Skeletal muscle satellite cell (primary cell): ENCODE measurements at regions not wholly inside any gene's neighbourhood (a gene's known extent, or its start where the extent isn't known, plus 50 kb on each side); places are given as distances from the start of the nearest gene placed in this dataset.

Experiments
- H3K27me3 ChIP-seq: 2 replicates; pipeline ENCODE4 v1.7.0; 2013; ENCODE audit warnings: low read length; ENCODE audit not compliant: control insufficient read depth, insufficient read depth
- H3K36me3 ChIP-seq: 2 replicates; pipeline ENCODE4 v1.7.0; 2013; ENCODE audit warnings: mild to moderate bottlenecking, control low read depth, low read length; ENCODE audit not compliant: insufficient read depth
- H3K4me1 ChIP-seq: 2 replicates; pipeline ENCODE4 v1.7.0; 2013; ENCODE audit warnings: low read length; ENCODE audit not compliant: control insufficient read depth, insufficient read depth
- H3K4me2 ChIP-seq: 2 replicates; pipeline ENCODE4 v1.7.0; 2013; ENCODE audit warnings: mild to moderate bottlenecking, low read length
- H3K4me3 ChIP-seq: 2 replicates; pipeline ENCODE4 v1.7.0; 2013; ENCODE audit warnings: low read length
- H3K9ac ChIP-seq: 2 replicates; pipeline ENCODE4 v1.7.0; 2013; ENCODE audit warnings: mild to moderate bottlenecking, low read depth, low read length, moderate library complexity
- H3K9me3 ChIP-seq: replicated peaks from 2 replicates; pipeline ENCODE4 v1.7.0; 2013; ENCODE audit warnings: mild to moderate bottlenecking, control low read depth, low read length

DNA sequence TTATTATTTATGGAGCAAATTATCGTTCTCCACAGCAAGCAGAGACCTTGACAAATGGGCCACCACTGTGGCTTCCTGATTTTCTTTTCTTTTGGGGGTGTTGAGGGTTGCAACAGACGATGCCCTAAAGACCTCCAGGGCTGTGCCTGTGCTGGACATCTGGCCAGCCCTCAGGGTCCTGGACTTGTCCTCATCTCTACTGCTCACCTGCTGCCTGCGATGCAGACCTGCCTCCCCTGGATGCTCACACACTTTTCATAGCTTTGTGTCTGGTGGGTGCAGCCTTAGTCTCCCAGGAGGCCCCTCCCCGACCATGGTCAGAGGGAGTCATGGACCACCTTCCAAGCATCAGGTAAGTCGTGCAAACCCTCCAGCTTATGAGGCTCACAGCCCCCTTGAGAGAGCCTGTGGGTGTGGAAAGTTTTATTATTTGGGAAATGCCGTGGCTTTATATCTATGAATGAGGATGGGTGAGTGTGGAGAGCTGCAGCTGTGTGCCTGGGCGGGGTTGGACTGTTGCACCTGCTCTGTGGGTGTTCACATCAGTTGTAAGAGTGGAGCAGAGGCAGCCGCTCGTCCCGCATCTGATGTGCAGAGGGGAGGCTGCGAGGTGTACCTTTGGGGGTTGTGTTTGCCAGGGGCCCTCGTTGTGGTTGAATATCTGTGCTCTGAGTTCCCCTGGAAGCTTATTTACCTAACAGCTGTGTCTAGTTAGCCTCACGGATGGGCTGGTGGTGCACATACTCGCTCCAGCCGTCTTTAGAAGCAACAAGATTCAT is 126.3 kb upstream of the IRX4 start:
- Histone ChIP-seq H3K4me2 (no peak overlapping the region), H3K9me3 (no peaks in the 10 kb centered on the region), H3K4me3 (no peak overlapping the region), H3K4me1 (no peaks in the 10 kb centered on the region), H3K9ac (no peak overlapping the region), H3K36me3 (no peaks in the 10 kb centered on the region), H3K27me3 (peaks cover 33% of the 10 kb centered on the region)

DNA sequence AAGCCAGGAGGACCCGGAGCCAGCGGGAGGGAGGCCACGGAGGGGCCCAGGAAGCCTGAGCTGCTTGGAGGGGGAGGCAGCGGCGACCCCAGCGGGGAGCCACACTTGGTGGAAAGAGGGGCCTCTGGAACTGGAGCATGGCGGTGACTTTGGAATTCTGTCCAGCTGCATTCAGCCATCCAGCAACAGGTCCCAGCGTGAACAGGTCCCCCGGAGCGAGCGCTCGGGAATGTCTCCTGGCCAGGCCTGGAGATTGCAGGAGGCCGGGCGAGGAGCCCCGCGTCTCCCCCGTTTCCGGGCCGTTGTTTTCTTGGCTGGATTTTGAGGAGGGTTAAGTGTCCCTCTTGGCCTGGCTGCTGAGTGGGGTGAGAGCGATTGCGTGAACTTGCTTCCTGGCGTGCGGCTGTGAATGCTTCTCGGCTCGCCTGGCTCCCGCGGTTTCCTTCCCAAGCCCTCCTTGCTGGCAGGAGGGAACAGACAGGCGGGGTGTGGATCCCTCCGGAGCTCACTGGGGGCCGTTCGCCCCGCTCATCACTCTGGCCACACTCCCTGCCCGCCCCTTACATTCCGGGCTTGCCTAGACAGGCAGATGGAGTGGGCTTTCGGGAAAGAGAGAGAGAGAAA is 125.3 kb upstream of the IRX4 start:
- no peaks in the 10 kb centered on the region for H3K9me3 ChIP-seq
- peaks cover 33% of the 10 kb centered on the region for H3K27me3 ChIP-seq
- no peak overlapping the region for H3K4me3 ChIP-seq
- H3K36me3 ChIP-seq, result no peaks in the 10 kb centered on the region
- H3K4me2 ChIP-seq, result peak overlapping the region; percentile 29
- H3K4me1 ChIP-seq, result no peaks in the 10 kb centered on the region
- no peak overlapping the region for H3K9ac ChIP-seq

DNA sequence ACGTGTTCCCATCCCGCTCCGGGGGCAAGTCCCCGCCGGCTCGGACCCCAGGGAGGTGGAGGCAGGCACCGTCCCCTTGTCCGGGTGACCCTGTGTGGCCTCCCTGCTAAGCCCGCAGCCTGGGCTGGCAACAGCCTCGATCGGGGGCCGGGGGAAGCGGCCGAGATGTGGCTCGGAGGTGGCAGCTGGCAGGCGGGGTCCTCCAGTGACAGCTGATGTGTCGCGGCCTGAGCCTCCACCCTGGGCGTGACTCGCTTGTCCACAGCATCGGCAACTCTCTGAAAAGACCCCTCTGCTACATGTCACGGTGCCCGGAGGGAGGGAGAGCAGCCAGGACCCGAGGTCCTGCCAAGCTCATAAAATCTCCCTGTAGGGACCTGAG is 124.8 kb upstream of the IRX4 start:
- Histone ChIP-seq H3K9ac (no peak overlapping the region), H3K4me3 (no peak overlapping the region), H3K4me2 (no peak overlapping the region), H3K9me3 (no peaks in the 10 kb centered on the region), H3K4me1 (no peaks in the 10 kb centered on the region), H3K36me3 (no peaks in the 10 kb centered on the region), H3K27me3 (peaks cover 32% of the 10 kb centered on the region)

DNA sequence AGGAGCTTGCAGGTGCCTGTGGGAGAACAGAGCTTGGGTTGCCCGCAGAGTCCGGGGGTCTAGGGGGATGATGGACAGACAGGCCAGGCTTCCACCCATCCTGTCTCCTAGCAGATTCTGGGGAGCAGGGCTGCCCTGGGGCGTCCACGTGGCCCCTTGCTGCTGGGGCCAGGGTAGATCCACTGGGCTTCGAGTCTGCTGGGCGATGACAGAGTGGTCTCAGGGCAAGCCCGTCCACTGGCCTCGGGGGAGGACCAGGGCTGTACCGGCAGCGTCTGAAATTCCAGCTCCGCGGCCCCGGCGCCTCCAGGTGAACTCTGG is 124.2 kb upstream of the IRX4 start:
- H3K9ac ChIP-seq, result no peak overlapping the region
- no peaks in the 10 kb centered on the region for H3K4me1 ChIP-seq
- H3K4me3 ChIP-seq, result no peak overlapping the region
- H3K9me3 ChIP-seq, result no peaks in the 10 kb centered on the region
- peaks cover 27% of the 10 kb centered on the region for H3K27me3 ChIP-seq
- no peaks in the 10 kb centered on the region for H3K36me3 ChIP-seq
- H3K4me2 ChIP-seq, result no peak overlapping the region

DNA sequence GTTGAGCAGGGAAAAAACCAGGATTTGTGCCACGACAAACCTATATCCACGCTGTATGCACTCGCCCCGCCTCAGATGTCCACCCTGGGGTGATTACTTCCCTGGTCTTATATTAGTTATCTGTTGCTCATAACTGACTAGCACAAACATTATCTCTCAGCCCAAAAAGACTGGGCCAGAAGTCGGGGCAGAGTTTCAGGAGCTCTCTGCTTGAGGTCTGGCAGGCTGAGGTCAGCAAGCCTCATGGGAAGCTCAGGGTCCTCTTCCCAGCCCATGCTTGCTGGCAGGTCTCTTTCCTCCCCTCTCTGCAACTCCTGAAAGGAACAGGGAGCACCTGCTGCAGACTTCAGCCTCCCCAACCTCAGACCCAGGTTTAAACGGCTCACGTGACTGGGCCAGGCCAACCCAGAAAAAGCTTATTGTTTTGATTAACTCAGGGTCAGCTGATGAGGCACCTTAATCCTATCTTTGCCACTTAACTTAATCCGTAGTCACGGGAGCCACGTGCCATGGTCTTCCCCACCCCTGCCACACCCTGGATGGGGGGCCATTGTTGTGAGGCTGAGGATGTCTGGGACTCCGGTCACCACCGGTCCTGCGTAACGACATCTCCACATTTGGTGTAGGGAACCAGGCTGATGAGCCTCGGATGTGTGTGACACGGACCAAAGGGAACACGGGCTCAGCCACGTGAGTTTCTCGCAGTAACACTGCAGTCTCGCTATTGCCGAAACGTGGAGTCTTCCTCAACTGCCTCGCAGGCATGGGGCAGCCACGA is 123.7 kb upstream of the IRX4 start:
- Histone ChIP-seq H3K27me3 (peaks cover 27% of the 10 kb centered on the region), H3K9me3 (no peaks in the 10 kb centered on the region), H3K4me1 (no peaks in the 10 kb centered on the region), H3K4me2 (no peak overlapping the region), H3K36me3 (no peaks in the 10 kb centered on the region), H3K9ac (no peak overlapping the region), H3K4me3 (no peak overlapping the region)

DNA sequence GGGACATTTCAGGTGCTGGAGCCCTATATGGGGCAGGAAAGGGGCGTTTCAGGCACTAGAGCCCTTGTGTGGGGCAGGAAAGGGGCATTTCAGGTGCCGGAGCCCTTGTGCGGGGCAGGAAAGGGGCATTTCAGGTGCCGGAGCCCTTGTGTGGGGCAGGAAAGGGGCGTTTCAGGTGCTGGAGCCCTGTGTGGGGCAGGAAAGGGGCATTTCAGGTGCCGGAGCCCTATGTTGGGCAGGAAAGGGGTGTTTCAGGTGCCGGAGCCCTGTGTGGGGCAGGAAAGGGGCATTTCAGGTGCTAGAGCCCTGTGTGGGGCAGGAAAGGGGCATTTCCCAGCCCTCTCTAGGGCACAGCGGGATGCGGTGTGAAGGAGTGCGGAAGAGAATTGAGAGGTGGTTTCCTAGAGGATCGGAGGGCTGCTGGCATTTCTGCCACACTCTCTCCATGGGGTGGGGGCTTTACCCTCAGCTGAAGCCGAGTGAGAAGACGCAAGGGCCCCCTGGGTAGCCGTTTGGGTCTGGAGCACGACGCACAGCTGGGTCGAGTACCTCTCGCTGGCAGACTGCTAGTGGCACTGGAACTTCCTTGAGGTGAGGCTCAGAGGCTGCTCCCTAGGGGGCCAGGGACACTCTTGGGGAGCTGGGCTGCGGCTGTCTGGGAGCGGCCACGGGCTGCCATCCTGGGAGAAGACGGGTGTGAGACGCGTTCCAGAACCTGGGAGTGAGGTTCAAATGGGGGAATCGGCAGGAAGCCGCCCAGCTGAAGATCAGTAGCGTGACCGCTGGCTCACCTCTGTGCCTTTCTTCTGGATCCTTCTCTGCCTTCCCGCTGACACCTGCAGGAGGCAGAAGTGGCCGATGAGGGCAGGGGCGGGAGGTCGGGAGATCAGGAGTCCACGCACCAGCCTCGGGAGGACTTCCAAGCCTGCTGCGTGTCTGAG is 122.6 kb upstream of the IRX4 start:
- Histone ChIP-seq H3K9me3 (no peaks in the 10 kb centered on the region), H3K4me2 (no peak overlapping the region), H3K4me3 (no peak overlapping the region), H3K9ac (no peak overlapping the region), H3K27me3 (peaks cover 27% of the 10 kb centered on the region), H3K4me1 (no peaks in the 10 kb centered on the region), H3K36me3 (no peaks in the 10 kb centered on the region)

DNA sequence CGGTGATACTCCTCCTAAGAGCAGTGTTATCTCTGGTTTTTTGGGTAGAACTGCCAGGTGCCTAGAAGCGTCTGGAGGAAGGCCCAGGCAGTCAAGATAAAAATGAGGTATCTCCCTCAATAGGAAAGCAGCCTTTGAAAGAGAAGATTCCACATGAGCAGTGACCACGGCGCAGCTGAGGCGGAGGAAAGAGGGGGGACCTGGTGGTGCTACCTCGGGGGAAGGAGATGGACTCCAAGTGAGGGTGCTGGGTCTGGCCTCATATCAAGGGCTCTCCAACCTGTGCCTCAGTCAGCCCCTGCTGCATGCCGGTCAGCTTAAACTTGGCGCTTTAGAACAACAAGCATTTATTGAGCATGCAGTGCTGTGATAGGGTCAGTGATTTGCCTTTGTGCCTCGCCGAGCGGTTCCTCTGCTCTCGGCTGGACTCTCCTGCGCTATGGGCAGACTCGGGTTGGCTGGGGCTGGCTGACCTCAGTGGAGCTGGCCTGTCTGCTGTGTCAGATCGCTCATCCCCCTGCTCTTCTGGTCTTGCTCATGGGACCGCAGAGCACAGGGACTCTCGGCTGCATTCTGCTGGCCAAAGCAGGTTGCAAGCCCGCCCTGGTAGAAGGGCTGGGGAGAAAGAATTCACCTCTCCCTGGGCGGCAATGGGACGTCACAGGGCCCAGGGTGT is 121.1 kb upstream of the IRX4 start:
- peaks cover 22% of the 10 kb centered on the region for H3K27me3 ChIP-seq
- H3K36me3 ChIP-seq, result no peaks in the 10 kb centered on the region
- H3K4me2 ChIP-seq, result no peak overlapping the region
- no peak overlapping the region for H3K4me3 ChIP-seq
- no peaks in the 10 kb centered on the region for H3K9me3 ChIP-seq
- H3K4me1 ChIP-seq, result no peaks in the 10 kb centered on the region
- no peak overlapping the region for H3K9ac ChIP-seq

DNA sequence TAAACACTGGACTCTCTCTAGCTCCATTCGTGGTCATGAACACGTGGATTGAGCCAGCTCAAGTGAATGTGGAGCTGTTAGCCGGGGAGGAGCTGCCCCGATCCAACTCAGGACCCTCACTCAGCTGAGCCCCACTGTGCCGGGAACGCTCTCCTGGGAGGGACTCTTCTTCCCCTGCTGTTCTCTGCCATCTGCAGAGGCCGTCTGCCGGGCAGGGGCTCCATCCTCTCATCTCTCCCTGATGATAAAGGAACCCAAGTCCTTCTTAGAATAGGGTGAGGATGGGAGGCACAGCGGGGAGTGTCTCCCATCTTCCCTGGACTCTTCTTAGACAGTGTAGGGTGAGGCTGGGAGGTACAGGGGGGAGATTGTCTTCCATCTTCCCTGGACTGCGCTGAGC is 120.5 kb upstream of the IRX4 start:
- Histone ChIP-seq H3K9ac (no peak overlapping the region), H3K9me3 (no peaks in the 10 kb centered on the region), H3K27me3 (peaks cover 16% of the 10 kb centered on the region), H3K4me3 (no peak overlapping the region), H3K4me2 (no peak overlapping the region), H3K36me3 (no peaks in the 10 kb centered on the region), H3K4me1 (no peaks in the 10 kb centered on the region)

DNA sequence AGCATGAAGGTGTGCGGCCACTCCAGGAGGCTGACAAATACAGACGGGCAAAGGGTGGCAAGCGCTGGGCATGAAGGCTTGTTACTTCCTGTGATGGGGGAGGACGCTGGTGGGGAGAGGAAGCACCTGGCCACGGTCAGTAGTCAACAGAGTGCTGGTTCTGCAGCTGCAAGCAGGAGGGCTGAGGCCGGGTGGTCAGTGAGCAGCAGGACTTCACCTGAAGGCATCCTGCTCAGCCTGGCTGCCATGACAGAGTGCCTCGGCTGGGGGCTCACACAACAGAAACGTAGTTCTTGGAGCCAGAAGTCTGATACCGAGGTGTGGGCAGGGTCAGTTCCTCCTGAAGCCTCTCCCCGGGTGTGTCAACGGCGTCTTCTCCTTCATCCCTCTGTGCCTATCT is 118.6 kb upstream of the IRX4 start:
- Histone ChIP-seq H3K36me3 (no peaks in the 10 kb centered on the region), H3K9ac (no peak overlapping the region), H3K9me3 (no peaks in the 10 kb centered on the region), H3K27me3 (no peaks in the 10 kb centered on the region), H3K4me3 (no peak overlapping the region), H3K4me2 (no peak overlapping the region), H3K4me1 (no peaks in the 10 kb centered on the region)

DNA sequence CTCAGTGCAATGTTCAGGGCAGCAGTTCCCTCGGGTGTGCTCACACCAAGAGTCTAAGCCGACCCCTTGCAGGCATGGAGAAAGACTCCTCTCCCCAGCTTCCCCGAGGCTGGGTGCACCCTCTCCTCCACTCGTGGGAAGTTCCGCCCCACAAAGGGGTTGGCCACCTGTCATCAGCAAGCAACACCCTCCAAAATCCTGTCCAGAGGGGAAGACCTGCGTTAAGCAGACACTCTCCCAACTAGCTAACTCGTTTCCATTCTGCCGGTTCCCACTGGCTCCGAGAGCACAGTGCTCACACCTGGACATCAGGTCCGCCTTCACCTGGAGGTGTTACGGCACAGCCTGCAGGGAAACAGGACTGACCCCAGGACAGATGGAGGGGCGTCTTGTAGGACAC is 117.9 kb upstream of the IRX4 start:
- no peaks in the 10 kb centered on the region for H3K36me3 ChIP-seq
- no peaks in the 10 kb centered on the region for H3K9me3 ChIP-seq
- H3K27me3 ChIP-seq, result no peaks in the 10 kb centered on the region
- H3K4me3 ChIP-seq, result no peak overlapping the region
- H3K9ac ChIP-seq, result no peak overlapping the region
- H3K4me2 ChIP-seq, result no peak overlapping the region
- H3K4me1 ChIP-seq, result no peaks in the 10 kb centered on the region

DNA sequence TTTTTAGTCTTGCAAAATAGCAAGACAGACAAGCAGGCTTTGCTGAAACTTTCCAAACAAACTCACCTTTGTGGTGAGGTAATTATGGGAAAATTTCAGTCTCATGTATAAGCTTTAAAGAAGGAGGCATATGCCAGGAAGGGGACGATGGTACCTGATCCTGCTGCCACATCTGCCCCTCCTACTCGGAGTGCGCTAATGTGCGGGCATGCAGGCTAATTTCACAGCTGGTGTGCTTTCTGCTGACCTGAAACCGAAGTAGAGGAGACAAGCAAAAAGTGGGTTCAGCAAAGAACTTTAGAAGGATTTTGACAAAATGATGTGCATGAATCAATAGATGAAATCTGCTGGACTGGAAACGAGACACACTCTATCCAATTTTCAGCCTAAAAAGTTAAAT is 117.1 kb upstream of the IRX4 start:
- H3K27me3 ChIP-seq, result no peaks in the 10 kb centered on the region

More for the DNA sequence above, 117.1 kb upstream of the IRX4 start:
- Histone ChIP-seq H3K9me3 (no peaks in the 10 kb centered on the region), H3K4me1 (no peaks in the 10 kb centered on the region), H3K4me2 (no peak overlapping the region), H3K9ac (no peak overlapping the region), H3K36me3 (no peaks in the 10 kb centered on the region), H3K4me3 (no peak overlapping the region)
